Retinal pigment epithelial cell (primary cell): ENCODE measurements at regions not wholly inside any gene's neighbourhood (a gene's known extent, or its start where the extent isn't known, plus 50 kb on each side); places are given as distances from the start of the nearest gene placed in this dataset.

Experiments used
- DNase-seq: peaks from one replicate; pipeline ENCODE4 v3.0.0-alpha.2; 2010; ENCODE audit warnings: low read depth
- H3K4me3 ChIP-seq: 2 replicates; pipeline ENCODE4 v1.5.1; 2011; ENCODE audit warnings: mild to moderate bottlenecking, low read length, control low read depth, moderate library complexity
- TF ChIP-seq, protein P1 (sequence below): conservative IDR thresholded peaks from 2 replicates; pipeline ENCODE4 v1.5.1; 2011; ENCODE audit warnings: low read depth, low read length, control low read depth, inconsistent platforms

GRCh38 chr20:48205786-48206185 lies 420.5 kb upstream of the SULF2 start:
- TF ChIP-seq, protein P1, sequence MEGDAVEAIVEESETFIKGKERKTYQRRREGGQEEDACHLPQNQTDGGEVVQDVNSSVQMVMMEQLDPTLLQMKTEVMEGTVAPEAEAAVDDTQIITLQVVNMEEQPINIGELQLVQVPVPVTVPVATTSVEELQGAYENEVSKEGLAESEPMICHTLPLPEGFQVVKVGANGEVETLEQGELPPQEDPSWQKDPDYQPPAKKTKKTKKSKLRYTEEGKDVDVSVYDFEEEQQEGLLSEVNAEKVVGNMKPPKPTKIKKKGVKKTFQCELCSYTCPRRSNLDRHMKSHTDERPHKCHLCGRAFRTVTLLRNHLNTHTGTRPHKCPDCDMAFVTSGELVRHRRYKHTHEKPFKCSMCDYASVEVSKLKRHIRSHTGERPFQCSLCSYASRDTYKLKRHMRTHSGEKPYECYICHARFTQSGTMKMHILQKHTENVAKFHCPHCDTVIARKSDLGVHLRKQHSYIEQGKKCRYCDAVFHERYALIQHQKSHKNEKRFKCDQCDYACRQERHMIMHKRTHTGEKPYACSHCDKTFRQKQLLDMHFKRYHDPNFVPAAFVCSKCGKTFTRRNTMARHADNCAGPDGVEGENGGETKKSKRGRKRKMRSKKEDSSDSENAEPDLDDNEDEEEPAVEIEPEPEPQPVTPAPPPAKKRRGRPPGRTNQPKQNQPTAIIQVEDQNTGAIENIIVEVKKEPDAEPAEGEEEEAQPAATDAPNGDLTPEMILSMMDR = no peak
- no peak for DNase-seq
- no peak overlapping the region for H3K4me3 ChIP-seq

DNA sequence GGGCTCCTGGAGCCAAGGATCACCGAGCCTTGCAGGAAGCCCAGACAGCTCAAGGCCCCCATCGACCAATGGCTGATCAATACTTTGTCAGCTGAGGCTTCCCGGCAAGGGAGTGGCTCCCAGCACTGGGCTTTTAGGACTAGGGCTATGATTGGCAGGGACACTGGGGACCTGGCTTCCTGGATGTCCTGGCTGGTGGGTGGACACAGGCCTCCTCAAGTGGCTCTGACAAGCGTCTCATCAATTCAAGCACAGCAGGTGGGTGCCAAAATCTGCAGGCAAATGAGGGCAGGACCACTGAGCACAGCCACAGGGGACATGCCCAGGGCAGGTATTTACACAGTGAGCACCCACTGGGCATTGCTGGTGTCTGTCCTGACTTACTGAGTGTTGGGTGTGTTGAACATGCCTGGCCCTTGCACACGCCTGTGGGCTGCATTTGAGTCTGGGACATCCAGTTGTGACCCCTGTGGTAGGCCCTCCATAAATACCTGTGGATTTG lies 420.1 kb upstream of the SULF2 start:
- no peak for DNase-seq
- no peak overlapping the region for H3K4me3 ChIP-seq
- TF ChIP-seq, protein P1 = no peak

DNA sequence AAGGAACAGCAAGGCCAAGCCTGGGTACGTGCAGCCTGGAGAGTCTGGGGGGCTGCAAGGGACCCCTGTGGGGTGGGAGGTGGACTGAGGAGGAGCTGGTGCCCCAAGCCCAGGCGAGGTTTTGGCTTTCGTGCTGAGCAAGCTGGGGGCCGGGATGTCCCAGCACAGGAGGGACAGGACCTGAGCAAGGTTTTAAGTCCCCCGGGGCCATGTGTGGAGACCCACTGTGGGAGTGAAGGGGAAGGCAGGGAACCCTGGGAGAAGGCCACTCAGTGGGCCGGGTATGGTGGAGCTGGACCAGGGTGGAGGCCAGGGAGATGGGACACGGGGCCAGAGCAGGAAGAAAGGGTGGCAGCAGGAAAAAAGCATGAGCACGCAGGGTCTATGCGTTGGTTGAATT lies 419.2 kb upstream of the SULF2 start:
- H3K4me3 ChIP-seq = no peak overlapping the region
- TF ChIP-seq, protein P1 = no peak
- DNase-seq = no peak

DNA sequence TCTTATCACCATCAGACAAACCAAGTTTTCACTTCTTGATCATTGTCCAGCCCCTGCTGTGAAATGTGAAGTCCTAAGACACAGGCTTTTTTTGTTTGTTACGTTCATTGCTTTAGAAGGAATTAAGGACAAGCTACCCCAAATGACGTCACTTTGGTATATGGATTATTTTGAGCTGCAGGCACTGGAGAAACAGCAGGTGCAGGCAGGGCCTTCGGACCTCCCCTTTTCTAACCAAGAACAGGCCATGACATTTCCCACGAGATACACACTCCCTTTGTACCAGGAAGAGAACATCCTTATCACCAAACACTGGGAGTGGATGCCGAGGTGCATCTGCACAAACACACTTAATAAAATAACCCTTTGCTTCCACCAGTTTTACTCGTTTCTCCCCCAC lies 418.0 kb upstream of the SULF2 start:
- TF ChIP-seq, protein P1 = no peak
- no peak for DNase-seq
- no peak overlapping the region for H3K4me3 ChIP-seq

DNA sequence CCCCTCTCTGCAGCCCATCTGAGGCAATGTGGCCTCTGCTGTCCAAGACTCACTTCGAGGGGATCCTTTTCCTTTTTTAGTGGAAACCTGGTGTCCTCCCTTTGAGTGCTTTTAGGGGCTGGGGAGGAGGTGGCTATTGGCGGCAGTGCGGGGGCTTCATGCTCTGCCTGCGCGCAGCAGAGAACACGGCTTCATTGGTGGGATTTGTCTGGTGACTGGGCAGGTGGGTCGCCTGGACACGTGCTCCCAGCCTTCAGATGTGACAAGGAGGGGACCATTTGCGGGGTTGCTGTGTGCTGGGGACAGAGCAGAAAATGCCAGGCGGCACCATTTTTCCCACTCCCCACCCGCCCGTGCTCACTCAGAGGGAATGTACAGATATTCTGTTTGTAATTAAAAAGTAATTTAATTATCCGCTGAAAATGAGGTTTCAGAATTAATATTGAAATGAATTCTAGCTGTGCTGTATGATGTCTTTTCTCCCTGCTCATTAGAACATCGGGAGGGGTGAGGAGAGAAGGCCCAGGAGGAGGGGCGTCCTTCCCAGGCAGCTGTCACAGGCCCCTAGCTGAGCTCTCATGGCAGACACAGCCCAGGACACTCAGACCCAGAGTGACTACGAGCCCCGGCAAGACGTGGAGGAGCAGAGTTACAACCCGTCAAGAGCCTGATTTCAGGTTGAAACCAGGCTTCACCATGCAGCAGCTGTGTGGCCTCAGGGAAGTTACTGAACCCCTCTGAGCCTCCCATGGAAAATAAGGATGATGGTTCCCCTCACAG lies 417.2 kb upstream of the SULF2 start:
- TF ChIP-seq, protein P1 = no peak
- no peak for DNase-seq
- no peak overlapping the region for H3K4me3 ChIP-seq

GRCh38 chr20:48201885-48202284 lies 416.6 kb upstream of the SULF2 start:
- no peak overlapping the region for H3K4me3 ChIP-seq
- DNase-seq = no peak
- TF ChIP-seq, protein P1 = no peak

DNA sequence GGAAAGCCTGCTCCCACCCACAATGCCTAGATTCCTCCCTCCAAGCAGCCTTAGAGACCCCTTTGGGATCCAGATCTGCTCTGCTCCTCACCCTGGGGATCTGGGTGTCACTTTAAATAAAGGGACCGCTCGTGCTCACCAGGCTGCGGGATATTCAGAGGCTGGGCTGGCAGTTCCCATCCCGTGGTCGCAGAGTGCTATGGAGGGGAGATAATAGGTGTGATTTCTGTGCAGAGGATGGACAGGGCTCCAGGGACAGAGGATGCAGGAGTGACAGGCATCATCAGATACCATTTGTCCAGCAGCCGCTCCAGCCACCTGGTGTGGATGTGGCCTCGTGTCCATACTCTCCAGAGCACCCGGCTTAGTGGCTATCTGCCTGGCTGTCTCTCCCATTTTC lies 415.9 kb upstream of the SULF2 start:
- TF ChIP-seq, protein P1 = no peak
- DNase-seq = no peak
- H3K4me3 ChIP-seq = no peak overlapping the region
